Neural cell (in vitro differentiated cells): ENCODE measurements at regions not wholly inside any gene's neighbourhood (a gene's known extent, or its start where the extent isn't known, plus 50 kb on each side); places are given as distances from the start of the nearest gene placed in this dataset.

Experiments used
- H2AFZ ChIP-seq: fragments of 200-600, 300-800 bp; sonication (generic), shearing (Covaris generic); 2 replicates; pipeline ENCODE4 v1.6.0; 2014; ENCODE audit warnings: low read depth, mild to moderate bottlenecking, antibody characterized with exemption, low read length, moderate library complexity
- H3F3A ChIP-seq: fragments of 200-600 bp; shearing (Covaris generic); 2 replicates; pipeline ENCODE4 v1.6.1; 2016; ENCODE audit warnings: mild to moderate bottlenecking, moderate library complexity, mixed read lengths, antibody characterized with exemption, low read length; ENCODE audit not compliant: insufficient read depth, poor library complexity, severe bottlenecking
- H3K27ac ChIP-seq: fragments of 200-600, 300-800 bp; sonication (generic), shearing (Covaris generic); 2 replicates; pipeline ENCODE4 v1.5.1; 2014; ENCODE audit warnings: mild to moderate bottlenecking, low read length, moderate library complexity
- H3K27me3 ChIP-seq: fragments of 300-800, 200-600 bp; sonication (generic), shearing (Covaris generic); 2 replicates; pipeline ENCODE4 v1.6.0; 2014; ENCODE audit warnings: mild to moderate bottlenecking, low read depth, low read length, moderate library complexity; ENCODE audit not compliant: insufficient read depth
- H3K36me3 ChIP-seq: fragments of 300-800, 200-600 bp; sonication (generic), shearing (Covaris generic); 2 replicates; pipeline ENCODE4 v1.5.1; 2014; ENCODE audit warnings: mild to moderate bottlenecking, antibody characterized with exemption, low read length, moderate library complexity; ENCODE audit not compliant: insufficient read depth
- H3K4me2 ChIP-seq: fragments of 300-800, 200-600 bp; sonication (generic), shearing (Covaris generic); 2 replicates; pipeline ENCODE4 v1.6.0; 2014; ENCODE audit warnings: mild to moderate bottlenecking, low read length
- H3K4me3 ChIP-seq: fragments of 300-800, 200-600 bp; sonication (generic), shearing (Covaris generic); 2 replicates; pipeline ENCODE4 v1.5.1; 2014; ENCODE audit warnings: mild to moderate bottlenecking, low read length, moderate library complexity
- H3K79me2 ChIP-seq: fragments of 200-600 bp; shearing (Covaris generic); replicated peaks from 2 replicates; pipeline ENCODE4 v1.6.0; 2014; ENCODE audit warnings: mild to moderate bottlenecking, low read length, moderate library complexity; ENCODE audit not compliant: insufficient read depth
- H3K9ac ChIP-seq: fragments of 300-800, 200-600 bp; sonication (generic), shearing (Covaris generic); 2 replicates; pipeline ENCODE4 v1.6.1; 2016; ENCODE audit warnings: mild to moderate bottlenecking, low read length, mixed read lengths
- H3K9me2 ChIP-seq: fragments of 200-600 bp; shearing (Covaris generic); 2 replicates; pipeline ENCODE4 v1.6.1; 2016; ENCODE audit warnings: mild to moderate bottlenecking, low read length, mixed read lengths; ENCODE audit not compliant: insufficient read depth
- H3K9me3 ChIP-seq: fragments of 200-600, 300-800 bp; sonication (generic), shearing (Covaris generic); 2 replicates; pipeline ENCODE4 v1.6.1; 2016; ENCODE audit warnings: mild to moderate bottlenecking, mixed run types, low read length, moderate library complexity, mixed read lengths
- H4K20me1 ChIP-seq: fragments of 200-600 bp; shearing (Covaris generic); 2 replicates; pipeline ENCODE4 v1.6.1; 2016; ENCODE audit warnings: mild to moderate bottlenecking, mixed run types; ENCODE audit not compliant: insufficient read depth
- CTCF ChIP-seq: fragments of 450-650 bp; IDR thresholded peaks from 2 replicates; pipeline ENCODE4 v1.5.1; 2014; ENCODE audit warnings: antibody characterized with exemption, mild to moderate bottlenecking, moderate library complexity; ENCODE audit not compliant: poor library complexity, severe bottlenecking
- EP300 ChIP-seq: fragments of 450-650 bp; conservative IDR thresholded peaks from 2 replicates; pipeline ENCODE4 v1.6.1; 2014; ENCODE audit warnings: antibody characterized with exemption, mild to moderate bottlenecking, moderate library complexity; ENCODE audit not compliant: poor library complexity, severe bottlenecking
- EZH2 ChIP-seq: fragments of 200-600, 300-800 bp; shearing (Covaris generic), sonication (generic); IDR thresholded peaks from 2 replicates; pipeline ENCODE4 v1.6.1; 2014; ENCODE audit warnings: antibody characterized with exemption, low read length, borderline replicate concordance, mild to moderate bottlenecking; ENCODE audit not compliant: insufficient read depth, poor library complexity, severe bottlenecking
- MXI1 ChIP-seq: fragments of 450-650 bp; conservative IDR thresholded peaks from 2 replicates; pipeline ENCODE4 v1.6.1; 2014; ENCODE audit warnings: antibody characterized with exemption, mild to moderate bottlenecking; ENCODE audit not compliant: poor library complexity, severe bottlenecking
- POLR2AphosphoS5 ChIP-seq: IDR thresholded peaks from 2 replicates; pipeline ENCODE4 v1.6.1; 2012
- RAD21 ChIP-seq: fragments of 450-650 bp; conservative IDR thresholded peaks from 2 replicates; pipeline ENCODE4 v1.6.1; 2014; ENCODE audit warnings: antibody characterized with exemption, mild to moderate bottlenecking, moderate library complexity
- REST ChIP-seq: IDR thresholded peaks from 2 replicates; pipeline ENCODE4 v1.6.1; 2012; ENCODE audit warnings: borderline replicate concordance
- SMC3 ChIP-seq: fragments of 450-650 bp; conservative IDR thresholded peaks from 2 replicates; pipeline ENCODE4 v1.6.1; 2014; ENCODE audit warnings: antibody characterized with exemption, mild to moderate bottlenecking, moderate library complexity; ENCODE audit not compliant: poor library complexity
- TAF1 ChIP-seq: IDR thresholded peaks from 2 replicates; pipeline ENCODE4 v1.6.1; 2012; ENCODE audit warnings: low read depth

GRCh38 chr5:82673057-82673809 lies 395.1 kb upstream of the RPS23 start:
- H3K27me3 ChIP-seq: no peaks in the 10 kb centered on the region
- H4K20me1 ChIP-seq: no peaks in the 10 kb centered on the region
- no peak overlapping the region for H2AFZ ChIP-seq
- H3K9me2 ChIP-seq: no peaks in the 10 kb centered on the region
- H3F3A ChIP-seq: no peaks in the 10 kb centered on the region
- H3K9me3 ChIP-seq: no peaks in the 10 kb centered on the region
- no peaks in the 10 kb centered on the region for H3K36me3 ChIP-seq
- no peak overlapping the region for H3K4me3 ChIP-seq
- peak overlapping the region; percentile 6 for H3K27ac ChIP-seq
- no peak overlapping the region for H3K4me2 ChIP-seq
- H3K79me2 ChIP-seq: no peaks in the 10 kb centered on the region
- no peak overlapping the region for H3K9ac ChIP-seq
- TF ChIP-seq TAF1 (no peak), RAD21 (no peak), EZH2 (no peak)

GRCh38 chr5:82670692-82671091 lies 392.5 kb upstream of the RPS23 start:
- Histone ChIP-seq H3K27me3 (no peaks in the 10 kb centered on the region), H3K79me2 (no peaks in the 10 kb centered on the region), H3K4me3 (no peak overlapping the region), H3K9me2 (no peaks in the 10 kb centered on the region), H2AFZ (no peak overlapping the region), H3K9me3 (no peaks in the 10 kb centered on the region), H3K4me2 (no peak overlapping the region), H3K9ac (no peak overlapping the region), H3K36me3 (no peaks in the 10 kb centered on the region), H4K20me1 (no peaks in the 10 kb centered on the region), H3K27ac (peak overlapping the region; percentile 70), H3F3A (no peaks in the 10 kb centered on the region)
- TF ChIP-seq POLR2AphosphoS5 (no peak), SMC3 (no peak), REST (no peak), EP300 (no peak), RAD21 (no peak), MXI1 (no peak)

GRCh38 chr5:82669720-82670119 lies 391.6 kb upstream of the RPS23 start:
- no peaks in the 10 kb centered on the region for H3K79me2 ChIP-seq
- H3K9me3 ChIP-seq: no peaks in the 10 kb centered on the region
- no peaks in the 10 kb centered on the region for H3F3A ChIP-seq
- TF ChIP-seq EZH2: no peak
- no peak for TF ChIP-seq CTCF
- no peak for TF ChIP-seq POLR2AphosphoS5
- no peak for TF ChIP-seq TAF1
- TF ChIP-seq RAD21: no peak
- no peak for TF ChIP-seq EP300
- H3K27me3 ChIP-seq: no peaks in the 10 kb centered on the region
- peak overlapping the region; percentile 70 for H3K27ac ChIP-seq
- no peaks in the 10 kb centered on the region for H3K36me3 ChIP-seq
- no peak overlapping the region for H3K9ac ChIP-seq
- H4K20me1 ChIP-seq: no peaks in the 10 kb centered on the region
- H3K4me3 ChIP-seq: no peak overlapping the region
- H3K9me2 ChIP-seq: no peaks in the 10 kb centered on the region
- no peak overlapping the region for H2AFZ ChIP-seq
- no peak overlapping the region for H3K4me2 ChIP-seq
